HG03060 (cell line): ENCODE measurements at regions not wholly inside any gene's neighbourhood (a gene's known extent, or its start where the extent isn't known, plus 50 kb on each side); places are given as distances from the start of the nearest gene placed in this dataset.
"Not testable (repeated sequence)": the region's sequence is repeated elsewhere in the genome, so short reads cannot be mapped to it uniquely, and the experiment has no call there.

Experiments
- ATAC-seq: cut with Tn5 transposase; IDR thresholded peaks from one replicate; pipeline ENCODE4 v1.9.1; 2021; ENCODE audit warnings: low read depth, moderate number of reproducible peaks; ENCODE audit not compliant: unreplicated experiment

- ATAC-seq = not testable (repeated sequence)
Measured at GRCh38 chr3:20370273-20371063, 184.5 kb upstream of the SGO1 start.

- ATAC-seq = no peak
Measured at GRCh38 chr3:20361000-20361399, 175.0 kb upstream of the SGO1 start.

GRCh38 chr3:20353286-20353685, 167.3 kb upstream of the SGO1 start:
- no peak for ATAC-seq

GRCh38 chr3:20352546-20353179, 166.7 kb upstream of the SGO1 start:
- no peak for ATAC-seq

- no peak for ATAC-seq
Measured at GRCh38 chr3:20350449-20350848, 164.4 kb upstream of the SGO1 start.

GRCh38 chr3:20346916-20347315, 160.9 kb upstream of the SGO1 start:
- no peak for ATAC-seq

GRCh38 chr3:20346369-20346768, 160.4 kb upstream of the SGO1 start:
- no peak for ATAC-seq

- ATAC-seq = no peak
Measured at GRCh38 chr3:20344400-20344959, 158.5 kb upstream of the SGO1 start.

- no peak for ATAC-seq
Measured at GRCh38 chr3:20343790-20344189, 157.8 kb upstream of the SGO1 start.

- peak; percentile 87 for ATAC-seq
Measured at GRCh38 chr3:20340324-20340928, 154.4 kb upstream of the SGO1 start.

- ATAC-seq = no peak
Measured at GRCh38 chr3:20336572-20336971, 150.6 kb upstream of the SGO1 start.

GRCh38 chr3:20334842-20335241, 148.8 kb upstream of the SGO1 start:
- no peak for ATAC-seq

GRCh38 chr3:20327889-20328288, 141.9 kb upstream of the SGO1 start:
- ATAC-seq = no peak

GRCh38 chr3:20326541-20326940, 140.5 kb upstream of the SGO1 start:
- ATAC-seq = no peak

- ATAC-seq = no peak
Measured at GRCh38 chr3:20325563-20325962, 139.6 kb upstream of the SGO1 start.

GRCh38 chr3:20324664-20325478, 138.9 kb upstream of the SGO1 start:
- peak; percentile 99 for ATAC-seq

GRCh38 chr3:20323307-20323927, 137.4 kb upstream of the SGO1 start:
- no peak for ATAC-seq

GRCh38 chr3:20322085-20322484, 136.1 kb upstream of the SGO1 start:
- no peak for ATAC-seq

- no peak for ATAC-seq
Measured at GRCh38 chr3:20321391-20322047, 135.5 kb upstream of the SGO1 start.

GRCh38 chr3:20320489-20320888, 134.5 kb upstream of the SGO1 start:
- ATAC-seq = no peak
